ENCODE measurements at regions not wholly inside any gene's neighbourhood (a gene's known extent, or its start where the extent isn't known, plus 50 kb on each side); places are given as distances from the start of the nearest gene placed in this dataset.
"Not testable (repeated sequence)": the region's sequence is repeated elsewhere in the genome, so short reads cannot be mapped to it uniquely, and the experiment has no call there.

DNA sequence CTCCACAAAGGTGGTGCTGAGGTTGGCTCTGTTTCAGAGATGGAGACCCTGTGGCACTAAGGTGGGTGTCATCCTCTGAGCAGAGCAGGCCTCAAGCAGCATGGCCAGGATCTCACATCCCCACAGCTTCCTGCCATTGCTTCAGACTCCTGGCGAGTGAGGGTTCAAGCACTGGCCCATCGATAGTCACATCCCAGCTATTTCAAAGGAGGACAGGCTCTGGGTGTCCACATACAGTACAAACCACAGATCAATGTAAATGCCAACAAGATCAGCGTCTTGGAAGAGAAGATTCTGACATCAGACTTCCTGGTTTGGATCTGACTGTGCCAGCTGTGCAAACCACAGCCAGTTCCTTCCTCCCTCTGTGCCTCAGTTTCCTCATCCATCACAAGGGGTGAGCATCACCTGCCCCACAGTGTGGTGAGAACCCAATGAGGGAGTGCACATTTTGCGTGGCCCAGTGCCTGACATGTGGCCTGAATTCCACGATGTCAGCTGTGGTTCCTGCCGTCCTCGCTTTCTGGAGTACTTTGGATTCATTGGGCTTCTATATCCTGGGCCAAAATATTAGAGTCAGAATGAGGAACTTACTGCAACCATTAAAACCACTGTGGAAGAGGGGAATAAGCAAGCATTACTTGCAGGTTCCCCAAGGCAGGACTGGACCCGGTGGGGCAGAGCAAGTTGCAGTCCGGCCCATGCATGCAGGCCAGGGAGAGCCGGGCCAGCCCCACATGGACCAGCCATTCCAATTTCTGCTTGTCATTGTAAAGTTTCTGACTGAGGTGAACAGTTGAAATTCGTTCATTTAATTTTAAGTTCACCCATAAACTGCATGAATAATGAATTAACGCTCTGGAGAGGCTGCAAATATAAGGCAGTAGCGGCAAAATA lies 236.0 kb downstream of the TTLL2 start:
- H3K27ac ChIP-seq: no peak overlapping the region
- TF ChIP-seq ZFX (IDR thresholded peaks at IDR 0.05; ENCODE audit: borderline replicate concordance): no peak
- TF ChIP-seq, protein P1, sequence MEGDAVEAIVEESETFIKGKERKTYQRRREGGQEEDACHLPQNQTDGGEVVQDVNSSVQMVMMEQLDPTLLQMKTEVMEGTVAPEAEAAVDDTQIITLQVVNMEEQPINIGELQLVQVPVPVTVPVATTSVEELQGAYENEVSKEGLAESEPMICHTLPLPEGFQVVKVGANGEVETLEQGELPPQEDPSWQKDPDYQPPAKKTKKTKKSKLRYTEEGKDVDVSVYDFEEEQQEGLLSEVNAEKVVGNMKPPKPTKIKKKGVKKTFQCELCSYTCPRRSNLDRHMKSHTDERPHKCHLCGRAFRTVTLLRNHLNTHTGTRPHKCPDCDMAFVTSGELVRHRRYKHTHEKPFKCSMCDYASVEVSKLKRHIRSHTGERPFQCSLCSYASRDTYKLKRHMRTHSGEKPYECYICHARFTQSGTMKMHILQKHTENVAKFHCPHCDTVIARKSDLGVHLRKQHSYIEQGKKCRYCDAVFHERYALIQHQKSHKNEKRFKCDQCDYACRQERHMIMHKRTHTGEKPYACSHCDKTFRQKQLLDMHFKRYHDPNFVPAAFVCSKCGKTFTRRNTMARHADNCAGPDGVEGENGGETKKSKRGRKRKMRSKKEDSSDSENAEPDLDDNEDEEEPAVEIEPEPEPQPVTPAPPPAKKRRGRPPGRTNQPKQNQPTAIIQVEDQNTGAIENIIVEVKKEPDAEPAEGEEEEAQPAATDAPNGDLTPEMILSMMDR (IDR thresholded peaks at IDR 0.05): no peak

DNA sequence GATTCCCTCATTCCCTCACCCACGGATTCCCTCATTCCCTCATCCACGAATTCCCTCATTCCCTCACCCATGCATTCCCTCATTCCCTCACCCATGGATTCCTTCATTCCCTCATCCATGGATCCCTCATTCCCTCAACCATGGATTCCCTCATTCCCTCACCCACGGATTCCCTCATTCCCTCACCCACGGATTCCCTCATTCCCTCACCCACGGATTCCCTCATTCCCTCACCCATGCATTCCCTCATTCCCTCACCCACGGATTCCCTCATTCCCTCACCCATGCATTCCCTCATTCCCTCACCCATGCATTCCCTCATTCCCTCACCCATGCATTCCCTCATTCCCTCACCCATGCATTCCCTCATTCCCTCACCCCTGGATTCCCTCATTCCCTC lies 238.0 kb downstream of the TTLL2 start:
- not testable (repeated sequence) for H3K27ac ChIP-seq

DNA sequence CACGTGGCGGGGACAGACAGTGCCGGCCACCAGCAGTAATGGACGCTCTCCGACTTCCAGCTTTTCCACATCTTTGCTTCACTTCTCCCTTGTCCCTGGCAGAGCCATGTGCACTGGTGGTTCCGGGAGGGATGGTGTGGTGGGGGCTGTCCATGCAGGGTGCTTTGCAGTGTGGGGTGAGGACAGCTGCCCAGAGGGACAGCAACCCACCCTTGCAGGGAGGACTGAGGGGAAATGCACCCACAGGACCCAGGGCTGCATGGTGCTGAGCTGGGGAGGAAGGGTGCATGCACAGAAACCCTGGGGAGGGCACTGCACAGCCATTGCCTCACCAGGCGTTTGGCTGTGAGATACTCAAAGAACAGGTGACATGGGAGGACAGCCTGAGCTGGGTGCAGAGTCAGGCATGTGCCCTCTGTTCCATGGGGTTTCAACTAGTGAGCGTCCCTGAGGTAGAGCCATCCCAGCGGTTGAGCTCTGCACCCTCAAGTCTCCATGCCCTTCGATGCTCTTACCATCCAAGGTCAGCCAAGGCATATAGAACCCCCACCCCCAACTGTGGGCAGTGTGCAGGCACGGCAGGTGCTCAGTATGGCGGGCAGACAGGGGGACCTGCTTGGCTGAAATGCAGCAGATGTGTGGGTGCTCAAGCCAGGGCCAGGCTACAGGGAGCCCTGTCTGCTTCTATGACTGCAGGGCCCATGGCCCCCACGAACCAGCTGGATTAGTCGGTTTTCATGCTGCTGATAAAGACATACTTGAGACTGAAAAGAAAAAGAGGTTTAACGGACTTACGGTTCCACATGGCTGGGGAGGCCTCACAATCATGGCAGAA lies 239.7 kb downstream of the TTLL2 start:
- TF ChIP-seq, protein P1 (IDR thresholded peaks at IDR 0.05): no peak
- no peak for TF ChIP-seq ZFX (IDR thresholded peaks at IDR 0.05; ENCODE audit: borderline replicate concordance)
- H3K27ac ChIP-seq: no peak overlapping the region

DNA sequence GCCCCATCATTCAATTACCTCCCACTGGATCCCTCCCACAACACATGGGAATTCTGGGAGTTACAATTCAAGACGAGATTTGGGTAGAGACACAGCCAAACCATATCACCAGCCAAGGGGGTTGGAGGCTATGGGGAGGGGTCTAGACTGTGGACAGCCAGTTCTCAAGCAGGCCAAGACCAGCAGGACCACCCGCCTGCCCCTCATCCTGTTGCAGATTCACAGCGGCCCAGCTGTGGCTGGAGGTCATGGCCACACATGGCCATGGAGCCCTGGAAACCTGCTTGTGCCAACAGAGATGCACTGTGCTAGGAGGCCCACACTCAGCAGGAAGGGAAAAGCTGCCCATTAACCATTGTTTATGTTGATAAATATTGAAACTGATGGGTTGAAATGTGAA lies 240.5 kb downstream of the TTLL2 start:
- TF ChIP-seq, protein P1 (IDR thresholded peaks at IDR 0.05): no peak
- TF ChIP-seq ZFX (IDR thresholded peaks at IDR 0.05; ENCODE audit: borderline replicate concordance): no peak
- no peak overlapping the region for H3K27ac ChIP-seq

DNA sequence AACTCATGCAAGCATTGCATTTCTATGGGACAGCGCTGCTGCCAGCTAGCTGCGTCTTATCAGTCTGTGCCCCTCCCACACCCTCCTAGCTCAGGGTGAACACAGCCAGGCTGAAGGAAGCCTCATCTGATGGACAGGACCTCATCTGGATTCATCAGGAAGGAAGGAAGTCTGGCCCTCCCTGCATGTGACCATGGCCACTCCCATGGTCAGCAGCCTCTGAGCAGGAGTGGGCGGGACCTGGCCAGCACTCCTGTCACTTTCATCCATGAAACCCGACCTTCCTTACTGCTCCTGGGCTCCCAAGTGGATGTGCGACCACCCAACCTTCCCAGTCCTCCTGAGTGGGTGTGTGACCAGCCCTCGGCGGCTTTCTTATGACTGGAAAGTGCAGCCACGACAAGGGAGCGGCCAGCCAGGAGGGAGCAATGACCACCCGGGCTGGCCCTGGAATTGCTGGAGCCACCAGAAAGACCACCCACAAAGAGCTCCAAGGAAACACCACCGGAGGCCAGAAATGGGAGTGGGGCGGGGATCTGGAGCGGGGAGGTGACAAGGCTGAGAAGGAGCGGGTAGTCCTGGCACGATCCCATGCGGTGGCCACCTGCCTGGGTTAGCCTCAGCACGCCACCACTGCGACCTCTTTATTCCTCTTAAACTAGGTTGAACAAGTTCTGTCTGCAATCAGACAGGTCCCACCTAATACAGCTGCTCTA lies 241.2 kb downstream of the TTLL2 start:
- no peak for TF ChIP-seq ZFX (IDR thresholded peaks at IDR 0.05; ENCODE audit: borderline replicate concordance)
- TF ChIP-seq, protein P1 (IDR thresholded peaks at IDR 0.05): no peak
- no peak overlapping the region for H3K27ac ChIP-seq

DNA sequence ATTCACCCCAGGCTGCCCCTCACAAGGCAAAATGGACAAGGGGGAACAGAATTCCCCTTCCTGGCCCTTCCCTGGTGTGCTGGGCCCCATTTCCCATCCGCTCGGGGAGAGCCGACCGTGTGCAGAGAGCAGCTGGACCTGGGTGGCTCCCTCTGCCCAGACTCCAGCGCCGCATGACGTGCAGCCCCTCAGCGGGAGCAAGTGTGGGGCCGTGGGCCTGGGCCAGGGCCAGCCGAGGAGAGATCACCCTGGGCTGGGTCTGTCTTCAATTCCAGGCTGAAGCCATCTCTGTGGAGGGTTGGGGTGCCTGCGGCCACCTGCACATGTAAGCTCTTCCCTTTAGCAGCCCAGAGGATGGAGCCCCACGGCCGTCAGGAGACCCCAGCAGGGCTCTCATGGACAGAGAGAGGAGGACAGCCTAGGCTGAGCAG lies 241.8 kb downstream of the TTLL2 start:
- no peak overlapping the region for H3K27ac ChIP-seq
- no peak for TF ChIP-seq ZFX (IDR thresholded peaks at IDR 0.05; ENCODE audit: borderline replicate concordance)
- TF ChIP-seq, protein P1 (IDR thresholded peaks at IDR 0.05): no peak
